Natural killer cell (primary cell): ENCODE measurements at regions not wholly inside any gene's neighbourhood (a gene's known extent, or its start where the extent isn't known, plus 50 kb on each side); places are given as distances from the start of the nearest gene placed in this dataset.

Experiments used
- ATAC-seq, 3 donors: fragments of 150-1000 bp in 2 of 3; fragments of 200-7000 bp in 1 of 3; cut with Tn5 transposase; 1 replicate in 1 of 3; 2 replicates in 2 of 3; pipeline ENCODE4 v1.10.0; 2021; ENCODE audit warnings: mild to moderate bottlenecking in 2 of 3, moderate library complexity in 2 of 3
- DNase-seq, 2 donors: peaks; one replicate each; pipeline versions ENCODE4 v3.0.0 to v3.0.0-alpha.2; 2013 to 2021; ENCODE audit warnings: mixed read lengths in 1 of 2
- H3K27ac ChIP-seq: one replicate; pipeline ENCODE4 v1.5.1; 2013; ENCODE audit warnings: mild to moderate bottlenecking, low read length
- H3K27me3 ChIP-seq: one replicate; pipeline ENCODE4 v1.6.1; 2013; ENCODE audit warnings: low read length; ENCODE audit not compliant: control insufficient read depth, insufficient read depth
- H3K36me3 ChIP-seq: one replicate; pipeline ENCODE4 v1.6.1; 2013; ENCODE audit warnings: low read length; ENCODE audit not compliant: control insufficient read depth, insufficient read depth
- H3K4me1 ChIP-seq: one replicate; pipeline ENCODE4 v1.6.1; 2013; ENCODE audit warnings: low read length; ENCODE audit not compliant: control insufficient read depth, insufficient read depth
- H3K4me3 ChIP-seq: one replicate; pipeline ENCODE4 v1.5.1; 2013; ENCODE audit warnings: low read length
- H3K9me3 ChIP-seq: one replicate; pipeline ENCODE4 v1.6.1; 2013; ENCODE audit warnings: low read length; ENCODE audit not compliant: control insufficient read depth, insufficient read depth
- H3K27ac Mint-ChIP-seq, 2 donors: one replicate each; pipeline ENCODE4 v1.8.0; 2022; ENCODE audit warnings: mild to moderate bottlenecking in 2 of 2, mixed read lengths in 2 of 2, moderate library complexity in 1 of 2
- H3K27me3 Mint-ChIP-seq, 2 donors: one replicate each; pipeline ENCODE4 v1.8.0; 2022; ENCODE audit warnings: low read depth in 2 of 2, mixed read lengths in 2 of 2
- H3K36me3 Mint-ChIP-seq: one replicate; pipeline ENCODE4 v1.8.0; 2022; ENCODE audit warnings: mixed read lengths
- H3K4me1 Mint-ChIP-seq, 2 donors: one replicate each; pipeline ENCODE4 v1.8.0; 2022; ENCODE audit warnings: mixed read lengths in 2 of 2
- H3K4me3 Mint-ChIP-seq: one replicate; pipeline ENCODE4 v1.8.0; 2022; ENCODE audit warnings: mild to moderate bottlenecking, moderate library complexity, mixed read lengths
- H3K9me3 Mint-ChIP-seq, 2 donors: one replicate each; pipeline ENCODE4 v1.8.0; 2022; ENCODE audit warnings: mixed read lengths in 2 of 2
- WGBS: methylation state at CpG from one replicate; pipeline ENCODE4 v1.1.7; 2013; ENCODE audit warnings: missing lambda C conversion rate; ENCODE audit not compliant: insufficient coverage; 5-methylcytosine and 5-hydroxymethylcytosine counted together
- intact Hi-C: fragments of 100-400 bp; cut with micrococcal nuclease; formaldehyde crosslinking; loops from one replicate; pipeline ENCODE4 v1.14.2; 2022
- TF ChIP-seq, protein P1 (sequence below): fragments of 200-600 bp; IDR thresholded peaks from one replicate; pipeline ENCODE4 v1.8.0; 2022; ENCODE audit warnings: antibody characterized with exemption

DNA sequence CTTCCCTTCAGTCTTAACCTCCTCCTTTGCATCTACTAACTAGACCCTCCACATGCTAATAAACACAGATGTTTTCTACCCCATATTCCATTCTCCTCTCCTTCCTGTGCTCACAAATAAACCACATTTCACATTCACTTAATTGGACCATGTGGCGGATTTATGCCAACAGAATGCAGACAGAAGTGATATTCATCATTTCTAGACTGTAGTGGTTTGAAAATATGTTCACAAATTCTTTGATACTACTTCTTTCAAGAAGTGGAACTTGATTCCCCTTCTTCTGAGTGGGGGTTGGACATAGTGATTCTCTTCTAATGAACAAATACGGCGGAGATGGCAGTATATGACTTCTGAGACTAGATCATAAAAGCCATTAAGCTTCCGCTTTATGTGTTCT lies 73.5 kb upstream of the SPTBN1 start:
- H3K36me3 Mint-ChIP-seq = no peaks in the 10 kb centered on the region
- no peaks in the 10 kb centered on the region for H3K9me3 Mint-ChIP-seq
- no peak overlapping the region for H3K4me3 Mint-ChIP-seq
- 100% methylated on average over 3 of the region's 4 CpGs for WGBS
- DNase-seq (no peak), ATAC-seq (no peak)
- Histone ChIP-seq H3K4me3 (no peak overlapping the region), H3K27me3 (no peaks in the 10 kb centered on the region), H3K36me3 (no peaks in the 10 kb centered on the region), H3K9me3 (no peaks in the 10 kb centered on the region), H3K4me1 (no peaks in the 10 kb centered on the region), H3K27ac (no peak overlapping the region)
- TF ChIP-seq, protein P1, sequence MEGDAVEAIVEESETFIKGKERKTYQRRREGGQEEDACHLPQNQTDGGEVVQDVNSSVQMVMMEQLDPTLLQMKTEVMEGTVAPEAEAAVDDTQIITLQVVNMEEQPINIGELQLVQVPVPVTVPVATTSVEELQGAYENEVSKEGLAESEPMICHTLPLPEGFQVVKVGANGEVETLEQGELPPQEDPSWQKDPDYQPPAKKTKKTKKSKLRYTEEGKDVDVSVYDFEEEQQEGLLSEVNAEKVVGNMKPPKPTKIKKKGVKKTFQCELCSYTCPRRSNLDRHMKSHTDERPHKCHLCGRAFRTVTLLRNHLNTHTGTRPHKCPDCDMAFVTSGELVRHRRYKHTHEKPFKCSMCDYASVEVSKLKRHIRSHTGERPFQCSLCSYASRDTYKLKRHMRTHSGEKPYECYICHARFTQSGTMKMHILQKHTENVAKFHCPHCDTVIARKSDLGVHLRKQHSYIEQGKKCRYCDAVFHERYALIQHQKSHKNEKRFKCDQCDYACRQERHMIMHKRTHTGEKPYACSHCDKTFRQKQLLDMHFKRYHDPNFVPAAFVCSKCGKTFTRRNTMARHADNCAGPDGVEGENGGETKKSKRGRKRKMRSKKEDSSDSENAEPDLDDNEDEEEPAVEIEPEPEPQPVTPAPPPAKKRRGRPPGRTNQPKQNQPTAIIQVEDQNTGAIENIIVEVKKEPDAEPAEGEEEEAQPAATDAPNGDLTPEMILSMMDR = no peak
- peaks cover 0 to 17% of the 10 kb centered on the region in 2 donors for H3K27me3 Mint-ChIP-seq
- no peak overlapping the region for H3K27ac Mint-ChIP-seq
- H3K4me1 Mint-ChIP-seq = no peaks in the 10 kb centered on the region
- intact Hi-C loops = no loop called here

DNA sequence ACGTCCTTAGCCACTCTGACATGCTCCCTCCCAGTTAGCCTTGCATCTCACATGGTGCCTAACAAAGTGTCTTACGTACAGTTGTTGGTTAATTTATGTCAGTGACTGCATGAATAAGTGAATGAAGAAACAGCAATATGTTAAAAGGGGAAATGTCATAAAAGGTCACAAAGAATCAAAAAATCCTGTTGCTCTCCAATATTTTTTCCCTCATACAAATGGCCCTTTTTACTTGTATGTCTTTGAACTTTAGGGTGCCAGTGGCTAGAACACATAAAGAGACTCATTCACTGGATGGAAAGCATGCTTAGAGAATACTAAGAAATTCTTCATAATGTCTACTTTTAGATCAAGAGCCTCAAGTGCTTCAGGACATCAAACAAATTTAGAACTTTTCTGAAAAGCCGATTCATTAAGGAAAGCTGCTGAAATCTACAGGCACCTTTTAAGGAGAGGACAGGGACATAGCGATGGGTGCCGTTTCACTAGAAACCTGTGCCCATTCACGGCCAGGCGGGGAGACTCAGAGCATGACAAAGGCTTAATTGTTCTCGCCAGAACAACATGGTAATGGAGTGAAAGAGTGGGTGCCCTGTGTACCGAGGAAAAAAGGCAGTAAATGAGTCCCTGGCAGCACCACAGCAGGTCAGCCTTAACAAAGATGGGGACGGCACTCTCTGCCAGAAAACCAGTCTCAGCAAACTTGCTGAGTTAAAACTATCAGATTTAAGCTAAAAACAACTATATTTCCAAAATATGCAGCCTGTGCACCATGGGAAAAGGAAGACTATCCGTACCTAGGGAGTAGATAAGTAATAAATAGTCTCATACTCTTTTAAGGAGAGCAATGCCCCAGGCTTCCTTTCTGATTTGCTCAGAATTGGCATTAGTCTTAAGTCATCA lies 71.6 kb upstream of the SPTBN1 start:
- Mint-ChIP-seq H3K9me3 (no peaks in the 10 kb centered on the region), H3K27me3 (peaks cover 0 to 15% of the 10 kb centered on the region in 2 donors), H3K4me1 (no peaks in the 10 kb centered on the region), H3K27ac (no peak overlapping the region), H3K4me3 (no peak overlapping the region), H3K36me3 (no peaks in the 10 kb centered on the region)
- Histone ChIP-seq H3K4me1 (no peaks in the 10 kb centered on the region), H3K27ac (no peak overlapping the region), H3K27me3 (no peaks in the 10 kb centered on the region), H3K4me3 (no peak overlapping the region), H3K9me3 (no peaks in the 10 kb centered on the region), H3K36me3 (no peaks in the 10 kb centered on the region)
- TF ChIP-seq, protein P1 = no peak
- 88% methylated on average over 10 of the region's 11 CpGs for WGBS
- DNase-seq = no peak
- intact Hi-C loops = no loop called here
- no peak for ATAC-seq

DNA sequence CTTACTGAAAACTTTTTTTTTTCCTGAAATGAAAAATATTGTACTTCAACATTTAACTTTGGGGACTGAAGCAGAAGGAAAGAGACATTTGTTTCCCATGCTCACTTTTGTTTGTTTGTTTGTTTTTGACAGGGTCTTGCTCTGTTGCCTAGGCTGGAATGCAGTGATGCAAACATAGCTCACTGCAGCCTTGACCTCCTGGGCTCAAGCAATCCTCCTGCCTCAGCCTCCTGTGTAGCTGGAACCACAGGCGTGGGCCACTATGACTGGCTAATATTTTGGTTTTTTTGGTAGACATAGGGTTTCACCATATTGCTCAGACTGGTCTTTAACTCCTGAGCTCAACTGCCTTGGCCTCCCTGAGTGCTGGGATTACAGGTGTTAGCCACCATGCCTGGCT lies 70.9 kb upstream of the SPTBN1 start:
- H3K27me3 ChIP-seq = no peaks in the 10 kb centered on the region
- no peak overlapping the region for H3K4me3 ChIP-seq
- H3K27ac ChIP-seq = no peak overlapping the region
- TF ChIP-seq, protein P1 = no peak
- no peaks in the 10 kb centered on the region for H3K9me3 ChIP-seq
- H3K4me1 ChIP-seq = no peaks in the 10 kb centered on the region
- no peak overlapping the region for H3K4me3 Mint-ChIP-seq
- H3K27me3 Mint-ChIP-seq = peaks cover 0 to 13% of the 10 kb centered on the region in 2 donors
- no peak overlapping the region for H3K27ac Mint-ChIP-seq
- H3K4me1 Mint-ChIP-seq = no peaks in the 10 kb centered on the region
- H3K36me3 Mint-ChIP-seq = no peaks in the 10 kb centered on the region
- H3K9me3 Mint-ChIP-seq = no peaks in the 10 kb centered on the region
- intact Hi-C loops = no loop called here
- H3K36me3 ChIP-seq = no peaks in the 10 kb centered on the region
- 100% methylated on average over 1 of the region's 1 CpG for WGBS
- DNase-seq = no peak
- ATAC-seq = no peak

DNA sequence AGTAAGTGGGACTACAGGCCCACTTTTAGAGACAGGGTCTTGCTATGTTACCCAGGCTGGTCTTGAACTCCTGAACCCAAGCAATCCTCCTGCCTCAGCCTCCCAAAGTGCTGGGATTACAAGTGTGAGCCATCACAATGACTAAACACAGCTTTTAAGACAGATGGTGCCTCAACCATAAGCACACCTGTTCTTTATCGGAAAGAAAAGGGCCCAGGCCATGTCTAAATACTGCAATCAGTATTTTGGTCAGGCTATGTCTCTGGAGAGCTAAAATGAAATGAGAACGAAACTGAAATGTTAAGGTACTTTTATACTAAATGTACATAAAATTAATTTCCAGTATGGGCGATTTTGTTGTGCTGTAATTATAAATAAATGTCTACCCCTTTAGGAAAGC lies 69.5 kb upstream of the SPTBN1 start:
- H3K9me3 ChIP-seq = no peaks in the 10 kb centered on the region
- ATAC-seq = no peak
- Mint-ChIP-seq H3K4me3 (no peak overlapping the region), H3K27me3 (peaks cover 0 to 4% of the 10 kb centered on the region in 2 donors), H3K36me3 (no peaks in the 10 kb centered on the region), H3K4me1 (no peaks in the 10 kb centered on the region), H3K9me3 (no peaks in the 10 kb centered on the region), H3K27ac (no peak overlapping the region)
- 94% methylated on average over 1 of the region's 3 CpGs for WGBS
- H3K4me1 ChIP-seq = no peaks in the 10 kb centered on the region
- H3K4me3 ChIP-seq = no peak overlapping the region
- no peaks in the 10 kb centered on the region for H3K36me3 ChIP-seq
- no peaks in the 10 kb centered on the region for H3K27me3 ChIP-seq
- H3K27ac ChIP-seq = no peak overlapping the region
- TF ChIP-seq, protein P1 = no peak
- DNase-seq = no peak
- intact Hi-C loops = no loop called here
